Breast epithelium (tissue), 3 donors: ENCODE measurements at regions not wholly inside any gene's neighbourhood (a gene's known extent, or its start where the extent isn't known, plus 50 kb on each side); places are given as distances from the start of the nearest gene placed in this dataset.

Experiments
- CTCF ChIP-seq, 3 donors: fragments of 450-650 bp; IDR thresholded peaks; one replicate each; pipeline ENCODE4 v1.5.1; 2016 to 2017; ENCODE audit warnings: antibody characterized with exemption in 3 of 3, mild to moderate bottlenecking in 3 of 3, moderate library complexity in 3 of 3
- POLR2A ChIP-seq: fragments of 450-650 bp; IDR thresholded peaks from one replicate; pipeline ENCODE4 v1.6.1; 2016; ENCODE audit warnings: antibody characterized with exemption, mild to moderate bottlenecking, moderate library complexity
- POLR2AphosphoS5 ChIP-seq, 3 donors: sonication (generic); formaldehyde crosslinking; IDR thresholded peaks; one replicate each; pipeline ENCODE4 v1.6.1; 2017; ENCODE audit warnings: antibody characterized with exemption in 3 of 3

- TF ChIP-seq POLR2AphosphoS5 (IDR thresholded peaks at IDR 0.05): no peak
- TF ChIP-seq CTCF (IDR thresholded peaks at IDR 0.05): no peak
- TF ChIP-seq POLR2A: no peak
Observed at GRCh38 chr16:7804635-7805195, 472.1 kb downstream of the RBFOX1 start.
